Activated T-cell treated with anti-CD3 and anti-CD28 coated beads for 48 hours (primary cell): ENCODE measurements at regions not wholly inside any gene's neighbourhood (a gene's known extent, or its start where the extent isn't known, plus 50 kb on each side); places are given as distances from the start of the nearest gene placed in this dataset.

Experiments
- DNase-seq: peaks from one replicate; pipeline ENCODE4 v3.0.0-alpha.2; 2020; ENCODE audit warnings: low read depth

GRCh38 chr11:70848243-70848750 lies 404.1 kb downstream of the SHANK2 start:
- DNase-seq: no peak

GRCh38 chr11:70849031-70849430 lies 403.3 kb downstream of the SHANK2 start:
- no peak for DNase-seq

- DNase-seq: no peak
Observed at GRCh38 chr11:70851308-70851707, 401.1 kb downstream of the SHANK2 start.

GRCh38 chr11:70851907-70852306 lies 400.5 kb downstream of the SHANK2 start:
- no peak for DNase-seq

GRCh38 chr11:70853068-70853769 lies 399.2 kb downstream of the SHANK2 start:
- DNase-seq: no peak

GRCh38 chr11:70853770-70854108 lies 398.6 kb downstream of the SHANK2 start:
- no peak for DNase-seq

- DNase-seq: no peak
Observed at GRCh38 chr11:70854201-70854600, 398.2 kb downstream of the SHANK2 start.

- no peak for DNase-seq
Observed at GRCh38 chr11:70854901-70855556, 397.3 kb downstream of the SHANK2 start.

GRCh38 chr11:70857894-70858293 lies 394.5 kb downstream of the SHANK2 start:
- no peak for DNase-seq

GRCh38 chr11:70859180-70859579 lies 393.2 kb downstream of the SHANK2 start:
- DNase-seq: no peak

- DNase-seq: no peak
Observed at GRCh38 chr11:70860888-70861287, 391.5 kb downstream of the SHANK2 start.

GRCh38 chr11:70861559-70861958 lies 390.8 kb downstream of the SHANK2 start:
- DNase-seq: no peak

- no peak for DNase-seq
Observed at GRCh38 chr11:70862093-70862492, 390.3 kb downstream of the SHANK2 start.

GRCh38 chr11:70863186-70863585 lies 389.2 kb downstream of the SHANK2 start:
- no peak for DNase-seq

- no peak for DNase-seq
Observed at GRCh38 chr11:70863993-70864392, 388.4 kb downstream of the SHANK2 start.

GRCh38 chr11:70865356-70865755 lies 387.0 kb downstream of the SHANK2 start:
- DNase-seq: no peak

GRCh38 chr11:70866834-70867233 lies 385.5 kb downstream of the SHANK2 start:
- DNase-seq: no peak

GRCh38 chr11:70867281-70868047 lies 384.9 kb downstream of the SHANK2 start:
- DNase-seq: no peak

GRCh38 chr11:70868341-70868885 lies 384.0 kb downstream of the SHANK2 start:
- no peak for DNase-seq

GRCh38 chr11:70869054-70869453 lies 383.3 kb downstream of the SHANK2 start:
- no peak for DNase-seq

GRCh38 chr11:70871881-70872280 lies 380.5 kb downstream of the SHANK2 start:
- no peak for DNase-seq

GRCh38 chr11:70872299-70872698 lies 380.1 kb downstream of the SHANK2 start:
- DNase-seq: no peak
